Epidermal melanocyte (primary cell): ENCODE measurements at regions not wholly inside any gene's neighbourhood (a gene's known extent, or its start where the extent isn't known, plus 50 kb on each side); places are given as distances from the start of the nearest gene placed in this dataset.

Source experiments
- DNase-seq: peaks from one replicate; pipeline ENCODE4 v3.0.0; 2011; ENCODE audit warnings: low spot score; ENCODE audit not compliant: insufficient read length

DNA sequence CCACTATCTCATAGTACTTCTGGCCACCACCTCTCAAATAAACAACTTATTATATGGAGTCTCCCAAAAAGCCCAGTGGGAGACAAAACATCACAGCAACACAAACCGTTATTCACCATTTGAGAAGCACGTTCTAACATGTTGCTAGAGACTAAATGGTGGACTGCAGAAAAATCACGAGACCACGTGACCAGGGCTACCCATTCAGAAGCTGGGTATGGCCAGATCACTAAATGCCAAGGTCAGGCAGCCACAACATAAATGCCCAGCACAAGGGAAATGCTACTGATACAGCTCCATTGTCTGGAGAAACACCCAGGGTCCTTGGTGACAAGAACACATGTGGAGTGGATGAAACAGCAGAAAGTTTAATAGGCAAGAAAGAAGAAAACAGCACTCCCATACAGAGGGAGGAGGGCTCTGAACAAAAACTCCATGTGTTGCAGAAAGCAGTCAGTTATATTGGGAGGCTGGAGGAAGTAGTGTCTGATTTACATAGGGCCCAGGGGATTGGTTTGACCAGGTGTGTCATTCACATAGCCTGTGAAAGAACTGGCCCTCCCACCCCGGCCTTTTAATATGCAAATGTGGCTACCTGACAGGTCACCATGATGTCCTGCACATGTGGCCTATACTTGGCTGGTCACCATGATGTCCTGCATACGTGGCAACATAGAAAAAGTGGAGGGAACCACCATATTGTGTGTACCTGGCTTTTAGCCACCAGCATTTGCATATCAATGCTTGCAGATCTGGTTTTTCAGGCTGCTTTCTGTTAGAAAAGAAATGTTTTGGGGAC is 97.2 kb downstream of the TRIM36 start:
- DNase-seq, result no peak

DNA sequence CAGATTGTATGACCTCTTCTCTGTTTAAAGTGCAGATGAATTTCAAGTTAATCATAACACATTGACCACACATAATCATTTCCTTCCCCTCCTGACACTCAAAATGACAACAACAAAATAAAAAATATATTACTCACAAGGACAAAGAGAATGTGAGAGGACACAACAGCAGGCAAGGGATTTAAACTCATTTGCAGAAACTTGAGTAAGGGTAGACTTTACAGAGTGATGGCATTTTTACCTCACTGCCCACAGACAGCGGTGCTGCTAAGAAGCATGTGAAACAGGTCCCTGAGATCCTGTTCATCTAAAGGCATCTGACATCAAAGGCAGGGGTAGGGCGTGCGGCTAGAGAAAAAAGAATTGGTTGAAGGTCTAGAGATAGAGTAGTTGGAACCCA is 99.0 kb downstream of the TRIM36 start:
- DNase-seq, result no peak

DNA sequence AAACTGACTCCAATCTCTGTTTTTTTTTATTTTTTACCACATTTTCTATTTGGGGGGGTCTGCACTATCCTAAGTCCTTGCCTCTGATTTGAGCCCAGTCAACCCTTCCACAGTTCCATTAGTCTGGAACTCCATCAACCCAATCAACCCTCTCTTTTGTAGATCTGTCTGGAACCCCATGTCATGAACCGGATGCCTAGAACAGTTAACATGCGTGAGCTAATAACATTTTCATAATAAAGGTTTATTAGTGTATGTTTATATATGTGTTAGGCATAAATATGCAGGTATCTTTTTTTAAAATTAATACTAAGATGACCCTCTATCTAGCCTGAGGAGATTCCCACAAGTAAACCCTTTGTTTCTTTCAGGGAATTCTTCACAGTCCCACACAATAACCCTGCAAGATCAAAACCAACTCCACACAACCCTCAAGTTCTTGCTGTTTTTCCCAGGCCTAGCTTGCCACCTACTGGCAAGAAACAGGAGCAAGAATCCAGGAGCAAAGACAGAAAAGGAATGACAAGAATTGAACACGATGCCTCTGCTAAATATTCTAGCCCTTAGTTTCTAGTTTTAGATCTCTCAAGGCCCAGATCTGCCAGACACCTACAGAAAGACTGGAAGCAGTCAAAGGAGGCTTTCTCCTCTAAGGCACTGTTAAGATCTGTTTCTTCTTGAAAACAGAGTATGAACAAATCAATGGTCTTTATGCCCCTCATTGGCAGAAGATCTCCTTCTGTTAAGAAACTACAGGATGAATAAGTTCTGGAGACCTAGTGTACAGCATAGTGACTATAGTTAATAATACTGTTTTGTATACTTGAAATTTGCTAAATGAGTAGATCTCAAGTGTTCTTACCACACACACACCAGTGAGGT is 100.4 kb downstream of the TRIM36 start:
- DNase-seq, result peak; percentile 42

DNA sequence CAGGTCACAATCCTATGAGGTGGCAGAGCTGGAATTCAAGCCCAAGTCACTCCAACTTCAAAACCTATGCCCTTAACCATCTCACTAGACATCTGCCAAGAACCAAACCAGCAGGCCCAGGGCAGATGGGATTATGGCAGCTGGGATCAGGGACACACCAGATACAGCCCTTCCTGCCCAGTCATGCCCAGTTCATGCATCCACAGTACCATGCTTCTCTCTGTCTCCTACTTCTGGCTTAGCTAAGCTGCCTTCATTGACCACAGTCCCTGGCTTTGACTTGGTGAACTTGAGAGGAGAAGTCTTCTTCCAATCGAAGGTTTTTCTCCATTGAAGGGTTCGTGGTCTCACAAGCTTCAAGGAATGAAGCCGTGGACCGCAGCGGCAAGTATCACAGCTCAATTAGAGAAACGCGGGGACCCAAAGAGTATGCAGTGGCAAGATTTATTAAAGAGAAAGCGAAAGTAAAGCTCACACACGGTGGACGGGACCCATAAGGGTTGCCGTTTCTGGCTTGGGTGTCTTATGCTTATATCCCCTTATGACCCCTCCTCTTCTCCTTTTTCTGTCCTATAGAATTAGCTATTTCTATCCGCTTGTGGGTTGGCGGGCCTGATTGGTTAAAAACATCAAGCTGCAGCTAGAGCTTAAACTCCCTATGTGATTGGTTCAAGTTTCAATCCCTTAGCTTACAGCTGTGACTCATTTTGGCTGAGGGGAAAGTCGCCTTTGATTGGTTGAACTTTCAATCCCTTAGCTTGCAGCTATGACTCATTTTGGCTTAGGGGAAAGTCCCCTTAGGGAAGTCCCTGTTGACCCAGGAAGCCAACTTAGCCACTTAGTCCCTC is 101.2 kb downstream of the TRIM36 start:
- no peak for DNase-seq

DNA sequence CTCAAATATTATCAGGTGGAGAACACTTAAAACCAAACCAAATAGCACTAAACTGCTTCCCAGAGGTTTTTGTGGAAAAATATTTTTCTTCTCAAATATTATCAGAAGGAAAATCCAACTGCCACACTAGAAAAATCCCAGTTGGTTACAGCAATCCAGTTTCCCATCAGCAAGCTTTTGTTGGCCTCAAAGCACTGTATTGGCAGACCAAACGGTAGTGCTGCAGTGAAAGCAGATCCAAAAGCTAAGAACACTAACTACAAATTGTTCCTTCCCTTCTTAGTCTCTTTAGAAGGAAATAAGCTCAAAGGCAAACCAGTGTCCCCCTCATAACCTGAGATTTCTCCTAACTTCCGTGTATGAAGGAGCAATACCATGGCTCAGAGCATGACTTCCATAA is 105.3 kb downstream of the TRIM36 start:
- no peak for DNase-seq

DNA sequence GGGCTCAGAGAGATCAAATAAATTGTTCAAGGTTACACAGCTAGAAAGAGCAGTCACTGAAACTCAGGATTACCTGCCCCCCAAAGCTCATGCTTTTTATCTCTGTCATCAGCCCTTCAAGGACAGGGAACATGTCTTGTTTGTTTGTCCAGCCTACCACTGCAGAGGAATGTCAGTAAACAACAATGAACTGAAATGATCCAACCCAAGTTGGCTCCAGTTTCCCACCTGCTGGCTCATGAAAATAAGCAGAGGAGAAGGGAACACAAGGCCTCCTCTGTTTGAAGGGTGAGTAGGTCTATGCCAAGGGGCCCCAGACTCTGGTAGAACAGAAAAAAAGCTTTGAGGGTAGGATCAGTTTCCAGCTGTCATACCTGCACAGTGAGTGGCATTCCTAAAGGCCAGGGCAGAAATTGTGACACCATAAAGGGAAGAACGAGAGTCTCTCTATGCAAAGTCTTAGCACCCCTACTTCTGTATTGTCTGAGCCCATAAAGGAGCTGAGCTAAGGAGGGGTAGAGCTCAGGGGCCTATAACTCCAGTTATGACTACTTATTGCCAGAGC is 115.2 kb downstream of the TRIM36 start:
- DNase-seq, result no peak

DNA sequence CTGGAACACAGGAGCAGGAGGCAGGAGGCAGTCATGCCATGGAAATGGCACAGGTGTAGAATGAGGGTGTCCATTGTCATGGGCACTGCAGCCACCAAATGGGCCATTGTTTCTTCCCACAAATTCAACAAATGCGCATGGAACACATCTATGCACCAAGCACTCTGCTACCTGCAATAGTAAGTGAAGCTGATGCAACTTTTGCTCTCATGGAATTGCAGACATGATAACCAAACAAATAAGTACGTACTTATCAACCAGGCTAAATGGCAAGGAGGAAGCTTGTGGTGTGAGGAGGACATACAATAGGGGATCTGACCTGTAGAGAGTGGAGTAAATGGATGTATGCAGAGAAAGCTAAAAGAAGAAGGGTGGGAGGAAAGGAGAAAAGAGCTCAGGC is 116.8 kb downstream of the TRIM36 start:
- DNase-seq, result no peak

DNA sequence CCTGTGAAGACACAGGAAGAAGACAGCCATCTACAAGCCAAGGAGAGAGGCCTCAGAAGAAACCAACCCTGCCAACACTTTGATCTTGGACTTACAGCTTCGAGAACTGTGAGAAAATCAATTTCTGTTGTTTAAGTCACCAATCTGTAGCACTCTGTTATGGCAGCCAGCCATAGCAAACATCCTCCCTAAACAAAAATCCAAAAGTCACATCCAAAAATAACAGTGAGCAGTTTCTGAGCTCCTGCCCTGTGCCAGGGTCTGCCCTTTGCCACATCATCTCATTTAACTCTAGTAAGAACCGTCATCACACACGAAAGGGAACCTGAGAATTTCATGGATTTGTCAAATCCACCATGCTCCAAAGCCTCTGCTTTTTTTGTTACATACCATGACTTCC is 118.8 kb downstream of the TRIM36 start:
- no peak for DNase-seq

DNA sequence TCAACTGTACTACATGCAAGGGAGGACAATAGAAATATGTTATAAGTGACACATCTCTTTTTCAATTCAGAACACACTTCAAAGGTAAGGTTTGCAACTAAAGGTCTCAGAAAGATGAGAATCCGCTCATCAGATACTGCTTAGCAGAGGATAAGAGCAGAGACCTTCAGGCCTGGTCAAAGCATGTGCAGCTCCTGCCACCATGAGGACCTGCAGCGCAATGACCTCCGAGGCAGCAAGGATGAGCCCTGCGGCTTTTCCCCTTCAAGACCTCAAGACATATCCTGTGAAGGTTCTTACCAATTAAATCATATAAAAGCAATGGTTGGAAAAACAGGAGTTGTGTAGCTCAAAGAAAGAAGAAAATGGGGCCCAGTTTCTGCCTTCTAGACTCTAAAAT is 135.8 kb downstream of the TRIM36 start:
- no peak for DNase-seq

DNA sequence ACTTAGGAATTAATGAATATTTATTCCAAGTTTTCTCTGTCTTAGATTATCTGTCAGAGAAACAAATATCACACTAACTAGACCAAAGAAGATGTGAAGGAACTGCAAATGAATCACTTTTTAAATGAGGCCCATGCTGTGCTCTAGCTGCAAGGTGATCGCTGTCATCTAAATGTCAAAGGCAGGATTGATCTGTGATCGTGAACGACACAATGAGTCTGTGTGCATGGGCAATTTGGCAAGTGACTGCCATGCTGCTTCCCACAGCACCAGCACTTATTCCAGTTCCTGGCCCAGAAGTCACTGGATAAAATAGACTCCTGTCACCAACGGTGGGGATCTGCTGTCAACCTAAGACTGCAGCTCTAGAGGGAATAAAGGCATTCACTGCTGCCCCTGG is 141.2 kb downstream of the TRIM36 start:
- no peak for DNase-seq

DNA sequence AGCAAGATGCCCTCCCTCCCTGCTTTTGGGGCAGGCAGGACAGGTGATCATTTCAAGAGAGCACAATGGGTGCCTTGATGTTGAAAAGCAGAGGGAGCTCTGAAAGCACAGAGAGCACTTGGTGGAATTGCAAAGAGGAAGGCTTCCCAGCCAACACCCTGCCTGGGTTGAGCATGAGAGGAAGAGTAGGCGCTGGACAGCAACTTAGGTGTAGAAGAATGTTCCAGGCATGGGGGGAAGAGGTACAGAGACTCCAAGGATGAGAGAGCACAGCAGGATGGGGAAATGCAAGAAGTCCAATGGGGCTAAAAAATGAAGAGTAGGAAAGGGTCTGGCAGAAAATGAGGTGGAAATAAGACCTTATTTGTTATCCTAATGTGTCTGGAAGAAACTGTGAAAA is 144.8 kb downstream of the TRIM36 start:
- DNase-seq, result no peak

DNA sequence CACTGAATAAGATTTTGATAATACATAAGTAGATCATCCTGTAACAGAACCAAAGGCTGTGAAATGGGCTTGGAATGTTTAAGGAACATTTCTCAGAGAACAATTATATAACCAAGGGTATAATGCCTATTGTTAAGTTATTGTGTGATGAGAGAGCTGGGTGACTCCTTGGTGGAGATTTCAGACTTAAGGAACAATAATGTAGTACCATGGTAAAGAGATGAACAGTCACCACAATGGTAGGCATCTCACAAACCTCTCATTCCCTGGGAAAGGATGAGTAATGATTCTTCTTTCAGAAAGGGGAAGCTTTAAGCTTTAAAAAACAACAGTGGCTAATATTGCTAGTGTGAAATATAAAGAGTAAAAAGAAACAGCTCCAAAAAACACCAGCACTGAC is 147.4 kb downstream of the TRIM36 start:
- DNase-seq, result no peak

DNA sequence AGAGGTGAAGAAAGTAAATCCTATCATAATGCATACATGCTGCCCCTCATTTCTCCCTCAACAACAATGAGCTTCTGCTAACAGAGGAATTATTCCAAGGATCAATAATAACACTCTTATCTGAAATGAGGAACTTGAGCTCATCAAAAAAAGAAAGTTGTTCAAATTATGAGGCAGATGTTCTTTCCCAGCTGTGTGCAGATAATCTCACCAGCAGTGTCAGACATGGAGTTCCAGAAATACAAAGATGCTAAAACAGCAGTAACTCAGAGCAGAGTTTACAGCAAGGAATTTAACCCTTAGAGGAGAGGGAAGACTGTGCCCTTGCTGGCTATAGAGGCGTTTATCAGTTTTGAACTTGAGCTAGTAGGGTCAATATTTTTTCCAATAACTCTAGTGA is 153.1 kb downstream of the TRIM36 start:
- no peak for DNase-seq

DNA sequence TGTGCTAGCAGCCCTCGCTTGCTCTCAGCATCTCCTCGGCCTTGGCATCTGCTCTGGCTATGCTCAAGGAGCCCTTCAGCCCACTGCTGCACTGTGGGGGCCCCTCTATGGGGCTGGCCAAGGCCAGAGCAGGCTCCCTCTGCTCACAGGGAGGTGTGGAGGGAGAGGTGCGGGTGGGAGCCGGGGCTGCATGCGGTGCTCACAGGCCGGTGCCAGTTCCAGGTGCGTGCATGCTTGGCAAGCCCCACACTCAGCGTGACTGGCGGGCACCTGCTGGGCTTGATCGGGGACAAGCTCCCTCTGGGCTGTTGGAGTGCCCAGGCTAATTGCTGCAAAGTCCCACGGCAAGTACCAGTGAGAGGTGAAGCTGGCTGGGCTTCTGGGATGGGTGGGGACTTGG is 170.5 kb downstream of the TRIM36 start:
- DNase-seq, result no peak

DNA sequence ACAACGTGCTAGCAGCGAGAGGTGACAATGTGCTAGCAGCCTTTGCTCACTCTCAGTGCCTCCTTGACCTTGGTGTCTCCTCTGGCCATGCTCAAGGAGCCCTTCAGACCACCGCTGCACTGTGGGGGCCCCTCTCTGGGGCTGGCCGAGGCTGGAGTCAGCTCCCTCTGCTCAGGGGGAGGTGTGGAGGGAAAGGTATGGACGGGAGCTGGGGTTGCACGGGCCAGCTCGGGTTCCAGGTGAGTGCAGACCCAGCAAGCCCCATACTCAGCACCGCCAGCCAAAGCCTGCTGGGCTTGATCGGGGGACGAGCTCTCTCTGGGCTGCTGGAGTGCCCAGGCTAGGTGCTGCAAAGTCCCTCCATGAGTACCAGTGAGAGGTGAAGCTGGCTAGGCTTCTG is 180.2 kb downstream of the TRIM36 start:
- DNase-seq, result no peak

DNA sequence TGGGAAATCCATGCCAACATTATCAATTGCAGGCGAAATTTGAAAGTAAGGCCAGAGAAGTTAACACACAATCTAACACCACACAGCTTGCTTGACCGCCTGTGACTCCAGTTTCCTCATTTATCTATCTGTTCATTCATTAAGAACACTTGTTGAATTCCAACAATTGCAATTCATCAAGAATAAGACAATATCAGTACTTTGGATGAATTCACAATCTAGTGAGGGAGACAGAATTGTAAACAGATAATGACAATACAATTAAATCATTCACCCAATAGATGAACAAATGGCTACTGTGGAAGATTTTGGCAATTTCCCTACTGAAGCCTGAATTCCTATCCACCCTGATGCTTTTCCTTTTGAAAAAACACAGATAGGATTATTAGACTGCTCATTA is 181.6 kb downstream of the TRIM36 start:
- no peak for DNase-seq

DNA sequence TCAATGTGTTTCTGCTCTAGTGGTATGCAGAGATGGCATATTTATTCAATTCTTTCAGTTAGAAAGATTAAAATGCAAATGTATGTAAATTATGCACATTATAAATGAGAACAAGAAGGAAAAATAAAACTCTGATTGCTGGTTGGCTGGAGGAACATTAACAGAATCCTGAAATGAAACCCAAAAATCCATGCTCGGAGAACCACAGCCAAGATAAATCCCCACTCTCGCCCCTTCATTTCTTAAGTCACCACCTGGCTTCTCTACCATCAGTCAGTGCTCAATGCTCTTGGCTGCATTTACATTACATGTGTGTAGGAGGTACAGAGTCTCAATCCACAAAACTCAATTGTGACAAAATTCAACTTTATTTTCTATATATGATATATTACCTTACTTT is 184.9 kb downstream of the TRIM36 start:
- no peak for DNase-seq

DNA sequence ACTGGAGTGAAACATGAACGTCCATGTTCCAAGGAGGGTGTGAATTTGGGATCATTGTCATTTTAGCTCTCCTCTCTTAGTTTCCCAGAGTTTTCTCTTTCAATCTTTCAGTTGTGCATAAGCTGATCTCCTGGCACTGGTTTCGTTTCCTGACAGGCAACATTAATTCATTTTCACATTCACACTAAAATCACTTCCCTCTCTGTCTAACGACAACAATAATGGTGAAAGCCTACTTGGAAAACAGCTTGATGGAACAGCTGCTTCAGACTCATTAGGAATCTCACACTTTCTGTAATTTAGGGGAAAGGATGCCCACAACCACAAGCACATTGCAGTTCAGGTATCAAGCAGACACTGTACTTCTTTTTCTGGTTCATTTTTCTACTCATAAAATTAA is 188.6 kb downstream of the TRIM36 start:
- DNase-seq, result no peak

DNA sequence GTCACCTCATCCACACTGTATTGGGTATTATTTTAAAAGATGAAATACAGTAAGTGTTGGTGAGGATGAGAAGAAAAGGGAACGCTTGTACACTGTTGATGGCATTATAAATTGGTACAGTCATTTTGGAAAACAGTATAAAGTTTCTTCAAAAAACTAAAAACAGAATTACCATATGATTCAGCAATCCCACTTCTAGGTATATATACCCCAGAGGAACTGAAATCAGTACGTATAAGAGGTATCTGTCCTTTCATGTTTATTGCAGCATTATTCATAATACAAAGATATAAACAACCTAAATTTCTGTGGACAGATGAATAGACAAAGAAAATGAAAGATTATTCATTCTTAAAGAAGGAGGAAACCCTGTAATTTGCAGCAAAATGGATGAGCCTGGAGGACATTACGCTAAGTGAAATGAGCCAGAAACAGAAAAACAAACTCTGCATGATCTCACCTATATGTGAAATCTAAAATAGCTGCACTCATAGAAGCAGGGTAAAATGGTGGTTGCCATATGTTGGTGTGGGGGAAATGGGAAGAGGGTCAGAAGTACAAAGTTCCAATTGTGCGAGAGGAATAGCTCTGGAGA is 191.6 kb downstream of the TRIM36 start:
- DNase-seq, result no peak

DNA sequence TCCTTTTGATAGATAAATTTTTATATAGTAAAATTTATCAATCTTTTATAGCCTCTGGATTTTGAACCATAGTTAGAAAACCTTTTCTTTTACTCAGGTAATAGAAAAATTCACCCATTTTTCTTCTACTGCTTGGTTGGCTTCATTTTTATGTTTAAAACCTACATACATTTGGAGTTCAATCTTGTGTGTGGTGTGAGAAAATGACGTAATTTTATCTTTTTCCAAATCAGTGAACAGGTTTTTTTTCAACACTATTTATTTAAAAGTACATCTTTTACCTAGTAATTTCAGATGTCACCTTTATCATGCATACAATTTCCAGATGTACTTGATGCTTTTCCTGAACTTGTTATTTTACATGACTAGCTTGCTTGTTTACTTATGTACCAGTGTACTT is 200.2 kb downstream of the TRIM36 start:
- DNase-seq, result no peak

DNA sequence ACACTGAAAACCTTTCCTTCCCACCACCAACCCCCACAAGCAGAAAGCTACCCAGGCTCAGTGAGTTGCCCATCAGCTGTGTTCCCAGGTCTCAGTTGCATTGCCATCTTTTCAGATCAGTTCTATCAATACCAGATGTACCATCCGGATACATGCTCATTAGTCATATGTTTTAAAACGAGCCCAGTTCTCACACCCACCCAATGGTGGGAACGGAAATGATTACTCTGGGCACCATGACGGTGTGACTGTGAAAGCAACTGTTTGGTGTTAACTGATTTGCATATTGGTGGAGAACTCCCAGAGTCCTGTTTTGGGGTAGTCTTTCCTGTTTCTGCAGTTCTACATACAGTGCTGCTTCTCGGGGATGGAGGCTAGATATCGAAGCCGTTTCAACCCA is 212.3 kb downstream of the TRIM36 start:
- DNase-seq, result no peak
